Neural cell (in vitro differentiated cells): ENCODE measurements at regions not wholly inside any gene's neighbourhood (a gene's known extent, or its start where the extent isn't known, plus 50 kb on each side); places are given as distances from the start of the nearest gene placed in this dataset.

Experiments
- H2AFZ ChIP-seq: fragments of 200-600, 300-800 bp; sonication (generic), shearing (Covaris generic); 2 replicates; pipeline ENCODE4 v1.6.0; 2014; ENCODE audit warnings: low read depth, mild to moderate bottlenecking, antibody characterized with exemption, low read length, moderate library complexity
- H3F3A ChIP-seq: fragments of 200-600 bp; shearing (Covaris generic); 2 replicates; pipeline ENCODE4 v1.6.1; 2016; ENCODE audit warnings: mild to moderate bottlenecking, moderate library complexity, mixed read lengths, antibody characterized with exemption, low read length; ENCODE audit not compliant: insufficient read depth, poor library complexity, severe bottlenecking
- H3K27ac ChIP-seq: fragments of 200-600, 300-800 bp; sonication (generic), shearing (Covaris generic); 2 replicates; pipeline ENCODE4 v1.5.1; 2014; ENCODE audit warnings: mild to moderate bottlenecking, low read length, moderate library complexity
- H3K27me3 ChIP-seq: fragments of 300-800, 200-600 bp; sonication (generic), shearing (Covaris generic); 2 replicates; pipeline ENCODE4 v1.6.0; 2014; ENCODE audit warnings: mild to moderate bottlenecking, low read depth, low read length, moderate library complexity; ENCODE audit not compliant: insufficient read depth
- H3K36me3 ChIP-seq: fragments of 300-800, 200-600 bp; sonication (generic), shearing (Covaris generic); 2 replicates; pipeline ENCODE4 v1.5.1; 2014; ENCODE audit warnings: mild to moderate bottlenecking, antibody characterized with exemption, low read length, moderate library complexity; ENCODE audit not compliant: insufficient read depth
- H3K4me2 ChIP-seq: fragments of 300-800, 200-600 bp; sonication (generic), shearing (Covaris generic); 2 replicates; pipeline ENCODE4 v1.6.0; 2014; ENCODE audit warnings: mild to moderate bottlenecking, low read length
- H3K4me3 ChIP-seq: fragments of 300-800, 200-600 bp; sonication (generic), shearing (Covaris generic); 2 replicates; pipeline ENCODE4 v1.5.1; 2014; ENCODE audit warnings: mild to moderate bottlenecking, low read length, moderate library complexity
- H3K79me2 ChIP-seq: fragments of 200-600 bp; shearing (Covaris generic); replicated peaks from 2 replicates; pipeline ENCODE4 v1.6.0; 2014; ENCODE audit warnings: mild to moderate bottlenecking, low read length, moderate library complexity; ENCODE audit not compliant: insufficient read depth
- H3K9ac ChIP-seq: fragments of 300-800, 200-600 bp; sonication (generic), shearing (Covaris generic); 2 replicates; pipeline ENCODE4 v1.6.1; 2016; ENCODE audit warnings: mild to moderate bottlenecking, low read length, mixed read lengths
- H3K9me2 ChIP-seq: fragments of 200-600 bp; shearing (Covaris generic); 2 replicates; pipeline ENCODE4 v1.6.1; 2016; ENCODE audit warnings: mild to moderate bottlenecking, low read length, mixed read lengths; ENCODE audit not compliant: insufficient read depth
- H3K9me3 ChIP-seq: fragments of 200-600, 300-800 bp; sonication (generic), shearing (Covaris generic); 2 replicates; pipeline ENCODE4 v1.6.1; 2016; ENCODE audit warnings: mild to moderate bottlenecking, mixed run types, low read length, moderate library complexity, mixed read lengths
- H4K20me1 ChIP-seq: fragments of 200-600 bp; shearing (Covaris generic); 2 replicates; pipeline ENCODE4 v1.6.1; 2016; ENCODE audit warnings: mild to moderate bottlenecking, mixed run types; ENCODE audit not compliant: insufficient read depth
- CTCF ChIP-seq: fragments of 450-650 bp; IDR thresholded peaks from 2 replicates; pipeline ENCODE4 v1.5.1; 2014; ENCODE audit warnings: antibody characterized with exemption, mild to moderate bottlenecking, moderate library complexity; ENCODE audit not compliant: poor library complexity, severe bottlenecking
- EP300 ChIP-seq: fragments of 450-650 bp; conservative IDR thresholded peaks from 2 replicates; pipeline ENCODE4 v1.6.1; 2014; ENCODE audit warnings: antibody characterized with exemption, mild to moderate bottlenecking, moderate library complexity; ENCODE audit not compliant: poor library complexity, severe bottlenecking
- EZH2 ChIP-seq: fragments of 200-600, 300-800 bp; shearing (Covaris generic), sonication (generic); IDR thresholded peaks from 2 replicates; pipeline ENCODE4 v1.6.1; 2014; ENCODE audit warnings: antibody characterized with exemption, low read length, borderline replicate concordance, mild to moderate bottlenecking; ENCODE audit not compliant: insufficient read depth, poor library complexity, severe bottlenecking
- MXI1 ChIP-seq: fragments of 450-650 bp; conservative IDR thresholded peaks from 2 replicates; pipeline ENCODE4 v1.6.1; 2014; ENCODE audit warnings: antibody characterized with exemption, mild to moderate bottlenecking; ENCODE audit not compliant: poor library complexity, severe bottlenecking
- POLR2AphosphoS5 ChIP-seq: IDR thresholded peaks from 2 replicates; pipeline ENCODE4 v1.6.1; 2012
- RAD21 ChIP-seq: fragments of 450-650 bp; conservative IDR thresholded peaks from 2 replicates; pipeline ENCODE4 v1.6.1; 2014; ENCODE audit warnings: antibody characterized with exemption, mild to moderate bottlenecking, moderate library complexity
- SMC3 ChIP-seq: fragments of 450-650 bp; conservative IDR thresholded peaks from 2 replicates; pipeline ENCODE4 v1.6.1; 2014; ENCODE audit warnings: antibody characterized with exemption, mild to moderate bottlenecking, moderate library complexity; ENCODE audit not compliant: poor library complexity
- TAF1 ChIP-seq: IDR thresholded peaks from 2 replicates; pipeline ENCODE4 v1.6.1; 2012; ENCODE audit warnings: low read depth
- TF ChIP-seq, protein P1 (sequence below): IDR thresholded peaks from 2 replicates; pipeline ENCODE4 v1.6.1; 2012; ENCODE audit warnings: borderline replicate concordance

- no peak overlapping the region for H3K27ac ChIP-seq
- H2AFZ ChIP-seq: no peak overlapping the region
- H3K9ac ChIP-seq: no peak overlapping the region
- H3K4me3 ChIP-seq: no peak overlapping the region
- no peaks in the 10 kb centered on the region for H3K79me2 ChIP-seq
- H3K36me3 ChIP-seq: no peaks in the 10 kb centered on the region
- H3K9me3 ChIP-seq: no peaks in the 10 kb centered on the region
- H3K27me3 ChIP-seq: no peaks in the 10 kb centered on the region
- no peaks in the 10 kb centered on the region for H3K9me2 ChIP-seq
- no peak overlapping the region for H3K4me2 ChIP-seq
- H4K20me1 ChIP-seq: no peaks in the 10 kb centered on the region
- no peaks in the 10 kb centered on the region for H3F3A ChIP-seq
- TF ChIP-seq MXI1: no peak
- TF ChIP-seq TAF1: no peak
- no peak for TF ChIP-seq RAD21
- TF ChIP-seq CTCF: no peak
- no peak for TF ChIP-seq SMC3
- no peak for TF ChIP-seq POLR2AphosphoS5
- no peak for TF ChIP-seq EP300
- no peak for TF ChIP-seq EZH2
- TF ChIP-seq, protein P1, sequence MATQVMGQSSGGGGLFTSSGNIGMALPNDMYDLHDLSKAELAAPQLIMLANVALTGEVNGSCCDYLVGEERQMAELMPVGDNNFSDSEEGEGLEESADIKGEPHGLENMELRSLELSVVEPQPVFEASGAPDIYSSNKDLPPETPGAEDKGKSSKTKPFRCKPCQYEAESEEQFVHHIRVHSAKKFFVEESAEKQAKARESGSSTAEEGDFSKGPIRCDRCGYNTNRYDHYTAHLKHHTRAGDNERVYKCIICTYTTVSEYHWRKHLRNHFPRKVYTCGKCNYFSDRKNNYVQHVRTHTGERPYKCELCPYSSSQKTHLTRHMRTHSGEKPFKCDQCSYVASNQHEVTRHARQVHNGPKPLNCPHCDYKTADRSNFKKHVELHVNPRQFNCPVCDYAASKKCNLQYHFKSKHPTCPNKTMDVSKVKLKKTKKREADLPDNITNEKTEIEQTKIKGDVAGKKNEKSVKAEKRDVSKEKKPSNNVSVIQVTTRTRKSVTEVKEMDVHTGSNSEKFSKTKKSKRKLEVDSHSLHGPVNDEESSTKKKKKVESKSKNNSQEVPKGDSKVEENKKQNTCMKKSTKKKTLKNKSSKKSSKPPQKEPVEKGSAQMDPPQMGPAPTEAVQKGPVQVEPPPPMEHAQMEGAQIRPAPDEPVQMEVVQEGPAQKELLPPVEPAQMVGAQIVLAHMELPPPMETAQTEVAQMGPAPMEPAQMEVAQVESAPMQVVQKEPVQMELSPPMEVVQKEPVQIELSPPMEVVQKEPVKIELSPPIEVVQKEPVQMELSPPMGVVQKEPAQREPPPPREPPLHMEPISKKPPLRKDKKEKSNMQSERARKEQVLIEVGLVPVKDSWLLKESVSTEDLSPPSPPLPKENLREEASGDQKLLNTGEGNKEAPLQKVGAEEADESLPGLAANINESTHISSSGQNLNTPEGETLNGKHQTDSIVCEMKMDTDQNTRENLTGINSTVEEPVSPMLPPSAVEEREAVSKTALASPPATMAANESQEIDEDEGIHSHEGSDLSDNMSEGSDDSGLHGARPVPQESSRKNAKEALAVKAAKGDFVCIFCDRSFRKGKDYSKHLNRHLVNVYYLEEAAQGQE: no peak
Measured at GRCh38 chr6:40904583-40905194, 134.3 kb downstream of the UNC5CL start.

- H3K27me3 ChIP-seq: no peaks in the 10 kb centered on the region
- H2AFZ ChIP-seq: no peak overlapping the region
- no peaks in the 10 kb centered on the region for H3K9me3 ChIP-seq
- H3K4me3 ChIP-seq: no peak overlapping the region
- no peak overlapping the region for H3K9ac ChIP-seq
- H3K36me3 ChIP-seq: no peaks in the 10 kb centered on the region
- TF ChIP-seq RAD21 (no peak), EP300 (no peak), POLR2AphosphoS5 (no peak), TAF1 (no peak), EZH2 (no peak), CTCF (no peak), SMC3 (no peak), MXI1 (no peak)
- TF ChIP-seq, protein P1: no peak
- H3K9me2 ChIP-seq: no peaks in the 10 kb centered on the region
- no peaks in the 10 kb centered on the region for H4K20me1 ChIP-seq
- H3K27ac ChIP-seq: no peak overlapping the region
- H3F3A ChIP-seq: no peaks in the 10 kb centered on the region
- no peak overlapping the region for H3K4me2 ChIP-seq
- no peaks in the 10 kb centered on the region for H3K79me2 ChIP-seq
Measured at GRCh38 chr6:40903456-40903855, 135.6 kb downstream of the UNC5CL start.
